Stimulated activated CD8-positive, alpha-beta memory T cell treated with anti-CD3 and anti-CD28 coated beads, Interleukin-12 subunit alpha, Interleukin-12 subunit beta, amount 100 ng/mL, for 4 hours (primary cell): ENCODE measurements at regions not wholly inside any gene's neighbourhood (a gene's known extent, or its start where the extent isn't known, plus 50 kb on each side); places are given as distances from the start of the nearest gene placed in this dataset.

Experiments used
- DNase-seq: peaks from one replicate; pipeline ENCODE4 v3.0.0-alpha.2; 2020; ENCODE audit warnings: low read depth

GRCh38 chr3:177818712-177819240 lies 621.5 kb upstream of the TBL1XR1 start:
- no peak for DNase-seq

DNA sequence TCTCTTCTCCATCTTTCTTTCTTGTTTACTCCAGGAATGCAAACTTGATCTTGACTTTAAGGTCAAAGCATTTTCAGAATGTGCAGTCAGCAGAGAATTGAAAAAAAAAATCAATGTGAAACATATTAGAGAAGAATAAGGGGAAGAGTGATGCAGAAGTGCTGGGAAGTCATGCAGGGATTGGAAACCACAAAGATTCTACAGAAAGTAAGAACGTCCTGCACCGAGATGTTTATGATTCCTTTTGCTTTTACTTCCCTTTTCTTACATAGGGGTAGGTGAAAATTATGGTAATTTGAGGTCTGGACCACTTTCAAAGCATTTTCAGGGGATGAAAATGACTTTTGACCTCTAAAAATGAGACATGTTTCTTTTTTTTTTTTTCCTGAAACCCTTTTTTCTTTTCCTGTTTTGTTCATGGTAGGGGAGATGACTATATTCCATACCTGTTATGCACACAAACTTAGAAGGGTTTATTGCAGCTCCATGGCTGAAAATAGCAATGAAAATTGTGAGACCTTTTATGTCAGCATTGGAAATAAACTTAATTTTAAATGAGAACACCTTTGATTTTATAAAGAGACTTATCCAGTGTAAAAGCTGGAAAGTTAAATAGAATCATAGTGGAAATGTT lies 623.5 kb upstream of the TBL1XR1 start:
- DNase-seq = no peak

GRCh38 chr3:177822681-177823096 lies 625.4 kb upstream of the TBL1XR1 start:
- DNase-seq = no peak

GRCh38 chr3:177823701-177824189 lies 626.5 kb upstream of the TBL1XR1 start:
- DNase-seq = no peak

DNA sequence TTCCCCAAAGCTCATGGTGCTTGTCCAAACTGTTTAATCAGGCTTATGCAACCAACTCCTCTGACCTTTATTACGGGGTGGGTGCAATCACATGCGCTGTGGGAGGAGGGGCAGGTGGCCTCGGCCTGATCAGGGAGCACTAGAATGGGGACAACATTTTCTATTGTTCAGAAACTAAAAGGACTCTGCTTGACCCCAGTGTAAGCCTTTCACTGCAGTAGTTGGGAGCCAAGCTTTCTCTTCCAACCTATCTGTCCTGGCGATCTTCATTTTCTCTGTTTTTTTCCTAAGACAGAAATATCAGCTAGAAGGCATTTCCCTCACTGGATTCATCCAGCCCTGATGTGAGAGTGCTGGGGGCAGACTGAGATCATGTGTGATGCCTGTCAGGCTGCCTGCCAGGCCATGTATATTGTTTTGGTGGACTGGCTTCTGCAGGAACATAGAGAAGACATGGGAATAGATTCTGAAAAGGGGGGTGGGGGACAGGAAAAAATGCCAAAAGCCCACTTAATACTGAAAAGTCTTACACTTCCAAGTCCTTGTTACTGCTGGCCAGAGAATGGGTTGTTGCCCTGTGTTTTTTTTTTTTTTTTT lies 627.0 kb upstream of the TBL1XR1 start:
- DNase-seq = no peak

- DNase-seq = no peak
Measured at GRCh38 chr3:177824841-177825240, 627.6 kb upstream of the TBL1XR1 start.

DNA sequence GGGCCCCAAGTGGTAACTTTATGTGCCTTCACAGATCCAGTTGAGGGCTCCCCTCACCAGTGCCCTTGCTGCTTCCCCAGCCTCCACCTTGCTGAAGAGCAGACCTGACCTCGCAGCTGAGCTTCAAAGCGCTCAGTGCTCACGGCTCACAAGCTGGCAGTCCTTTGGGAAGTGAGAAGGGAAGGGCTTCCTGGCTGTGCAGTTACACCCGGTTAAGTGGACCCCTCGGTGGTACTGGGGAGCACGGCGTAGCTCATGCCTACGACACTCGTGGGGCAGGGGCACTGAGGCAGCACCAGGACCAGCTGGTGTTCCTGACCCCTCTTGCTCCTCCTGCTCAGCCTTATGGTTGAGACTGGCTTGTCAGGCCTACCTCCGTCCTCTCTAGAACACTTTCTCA lies 629.0 kb upstream of the TBL1XR1 start:
- no peak for DNase-seq

DNA sequence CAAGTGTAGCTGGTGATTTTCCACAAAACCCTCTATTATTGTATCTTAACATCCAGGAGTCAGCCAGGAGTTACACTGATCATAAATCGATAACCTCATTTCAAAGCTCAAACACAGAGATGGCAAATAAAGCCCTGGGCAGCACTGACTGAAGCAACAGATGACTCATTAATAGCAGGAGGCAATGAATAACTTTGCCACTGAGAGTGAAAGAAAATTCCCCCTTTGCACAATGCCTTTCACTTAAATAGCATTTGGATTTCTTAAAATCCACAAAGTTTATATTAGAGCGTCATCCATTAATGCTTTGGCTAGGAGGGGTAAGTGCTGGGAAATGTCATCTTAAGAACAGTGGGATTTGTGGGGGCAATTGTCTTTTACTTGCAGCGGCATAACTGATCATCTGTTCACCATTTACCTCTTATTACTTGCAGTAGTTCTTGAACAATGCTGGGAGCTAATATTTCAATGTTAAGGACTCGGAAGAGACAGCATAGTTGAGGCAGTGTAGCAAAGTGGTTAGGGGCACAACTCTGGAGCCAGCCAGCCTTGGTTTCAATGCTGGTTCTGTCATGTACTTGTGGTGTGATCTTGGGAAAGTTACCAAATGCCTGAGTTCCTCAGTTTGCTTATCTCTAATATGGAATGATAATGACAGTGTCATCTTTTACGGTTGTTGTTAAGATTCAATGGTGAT lies 630.4 kb upstream of the TBL1XR1 start:
- DNase-seq = no peak

- DNase-seq = no peak
Measured at GRCh38 chr3:177828208-177828565, 630.9 kb upstream of the TBL1XR1 start.

DNA sequence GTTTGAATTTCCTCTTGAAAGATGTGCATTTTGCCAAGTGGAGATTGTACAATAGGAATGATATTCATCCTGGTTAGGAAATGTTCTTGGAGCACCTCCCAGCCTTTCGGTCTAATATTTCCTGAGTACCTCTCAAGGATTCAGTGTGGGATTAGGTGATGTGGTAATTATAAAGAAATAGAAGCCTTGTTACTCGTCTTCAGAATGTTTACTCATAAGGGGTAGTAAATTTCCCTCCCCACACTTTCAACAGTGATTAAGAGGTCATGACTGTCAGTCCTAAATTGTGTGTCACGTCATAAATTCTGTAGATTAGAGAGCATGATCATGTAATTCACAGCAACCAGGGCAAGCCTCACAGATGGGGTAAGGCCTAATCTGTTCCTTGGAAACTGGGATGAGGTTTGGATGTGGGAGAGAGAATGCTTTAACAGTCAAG lies 633.1 kb upstream of the TBL1XR1 start:
- no peak for DNase-seq

DNA sequence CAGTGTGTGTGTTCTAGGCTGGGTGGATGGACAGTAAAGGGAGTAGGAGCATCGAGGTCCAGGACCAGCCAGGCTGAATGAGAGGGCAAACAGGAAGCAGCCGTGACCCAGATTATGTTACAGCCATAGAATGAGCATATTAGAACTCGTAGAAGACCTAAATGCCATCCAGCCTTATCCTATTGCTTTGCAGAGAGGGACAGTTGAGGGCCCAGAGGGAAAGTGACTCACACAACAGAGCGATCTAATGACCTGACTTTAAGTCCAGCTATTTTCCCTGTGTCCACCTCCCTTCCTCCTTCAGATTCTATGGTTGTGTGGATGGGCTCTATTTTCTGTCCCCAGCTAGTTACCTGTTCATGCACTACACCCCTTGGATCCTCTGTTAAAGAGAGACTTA lies 634.1 kb upstream of the TBL1XR1 start:
- DNase-seq = no peak

DNA sequence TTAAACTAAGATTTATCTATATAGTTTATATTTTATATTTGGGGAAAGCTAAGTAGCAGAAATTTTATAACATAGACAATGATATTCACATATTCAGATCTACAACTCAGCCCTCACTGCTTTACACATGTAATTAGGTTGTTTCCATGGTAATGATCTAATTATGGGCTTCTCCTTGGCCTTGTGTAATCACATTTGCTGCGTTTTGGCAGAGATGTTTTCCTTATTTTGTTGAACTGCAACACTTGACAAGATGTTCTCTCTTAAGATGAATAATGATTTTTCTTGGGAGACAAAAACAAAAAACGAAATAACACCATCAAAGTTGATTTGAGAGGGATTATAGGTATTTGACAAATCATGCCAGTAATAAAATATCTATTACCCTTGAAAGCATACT lies 635.6 kb upstream of the TBL1XR1 start:
- DNase-seq = no peak

- no peak for DNase-seq
Measured at GRCh38 chr3:177833332-177833731, 636.0 kb upstream of the TBL1XR1 start.

DNA sequence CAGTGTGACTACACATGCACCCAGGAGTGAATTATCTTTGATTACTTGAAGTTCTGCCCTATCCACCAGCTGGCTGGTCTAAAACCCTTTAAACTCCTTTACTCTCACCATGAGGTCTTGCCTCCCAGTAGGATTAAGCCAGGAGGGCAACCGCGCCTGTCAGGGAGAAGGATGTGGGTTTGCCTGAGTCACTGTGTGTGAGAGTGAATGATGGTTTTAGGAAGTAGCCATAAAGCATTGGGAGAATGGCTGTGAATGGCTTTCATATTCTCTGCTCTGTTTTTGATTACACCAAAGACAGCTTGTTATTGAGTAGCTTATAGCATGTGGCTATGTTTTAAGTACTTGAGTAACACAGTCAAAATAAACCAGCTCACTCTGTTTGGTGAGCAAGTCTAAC lies 637.7 kb upstream of the TBL1XR1 start:
- no peak for DNase-seq

DNA sequence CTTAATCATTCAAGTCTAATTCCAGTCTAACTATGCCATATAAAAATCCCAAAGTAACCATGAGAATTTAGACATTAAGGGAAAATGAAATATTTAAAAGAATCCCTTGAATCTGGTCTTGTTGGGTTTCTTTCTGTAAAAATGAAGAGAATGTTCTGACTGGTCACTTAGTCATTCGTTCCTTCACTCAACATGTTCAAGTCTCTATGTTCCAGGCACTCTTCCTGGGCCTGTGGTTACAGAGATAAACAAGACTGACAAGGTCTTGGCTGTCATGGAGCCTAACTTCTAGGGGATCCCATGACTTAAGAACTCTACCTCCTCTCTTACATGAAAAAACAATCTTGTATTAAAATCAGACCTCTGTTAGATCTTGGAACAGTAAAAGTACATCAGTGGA lies 638.6 kb upstream of the TBL1XR1 start:
- DNase-seq = no peak

DNA sequence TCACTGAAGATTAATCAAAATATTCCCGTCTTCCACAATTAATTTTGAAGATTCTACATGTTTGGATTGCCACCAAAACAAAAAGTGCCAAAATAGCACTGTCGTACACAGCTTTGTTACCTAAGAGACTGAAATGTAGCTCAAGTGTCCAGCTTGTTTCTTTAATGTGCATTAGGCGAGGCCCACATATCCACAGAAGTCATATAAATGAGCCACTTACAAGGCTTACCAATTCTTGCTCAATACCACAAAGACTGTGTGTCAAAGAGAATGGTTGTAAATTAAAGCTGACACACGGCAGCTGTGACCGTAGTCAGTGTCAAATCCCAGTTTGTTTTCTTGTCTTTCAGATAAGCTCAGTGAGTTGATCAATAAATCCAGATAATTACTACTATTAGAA lies 639.4 kb upstream of the TBL1XR1 start:
- no peak for DNase-seq

GRCh38 chr3:177837951-177838655 lies 640.8 kb upstream of the TBL1XR1 start:
- no peak for DNase-seq

- DNase-seq = no peak
Measured at GRCh38 chr3:177838766-177839350, 641.6 kb upstream of the TBL1XR1 start.

GRCh38 chr3:177842302-177842701 lies 645.0 kb upstream of the TBL1XR1 start:
- DNase-seq = no peak

DNA sequence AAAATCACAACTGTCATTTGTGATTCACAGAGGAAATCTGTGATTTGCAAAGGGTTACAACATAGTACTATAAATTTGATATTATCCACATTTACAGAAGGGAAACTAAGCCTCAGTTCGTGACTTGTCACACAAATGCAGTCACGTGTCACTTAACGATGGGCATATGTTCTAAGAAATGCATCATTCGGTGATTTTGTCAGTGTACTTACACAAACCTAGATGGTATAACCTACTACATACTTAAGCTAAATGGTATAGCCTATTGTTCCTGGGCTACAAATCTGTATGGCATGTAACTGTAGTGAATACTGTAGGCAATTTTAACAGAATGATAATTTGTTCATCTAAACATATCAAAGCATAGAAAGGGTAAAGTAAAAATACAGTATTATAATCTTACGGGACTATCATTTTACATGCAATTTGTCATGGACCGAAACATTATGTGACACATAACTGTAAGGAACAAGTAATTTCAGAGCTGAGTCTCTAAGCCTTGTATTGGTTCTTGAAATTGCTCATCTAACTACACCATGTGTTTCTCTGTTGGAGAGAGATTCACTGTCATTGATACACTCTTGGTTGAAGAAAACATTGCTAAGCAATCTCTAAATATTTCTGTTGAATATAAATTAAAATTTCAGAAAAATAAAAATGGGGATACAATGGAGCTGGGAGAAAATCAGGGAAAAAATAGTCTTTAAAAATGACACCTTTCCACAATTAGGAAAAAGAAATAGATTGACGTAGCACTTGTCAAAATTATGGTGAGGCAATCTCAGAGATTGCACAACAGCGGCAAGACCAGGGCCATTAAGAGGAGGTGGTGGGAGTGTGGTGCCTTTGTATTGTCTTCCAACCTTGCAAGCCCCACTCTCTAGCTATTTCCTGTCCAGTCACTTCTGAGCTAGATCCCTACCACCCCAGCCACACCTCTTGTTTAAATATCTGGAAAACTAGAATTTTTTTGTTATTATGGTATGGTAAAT lies 645.8 kb upstream of the TBL1XR1 start:
- DNase-seq = no peak
